Fibroblast of pulmonary artery (primary cell): ENCODE measurements at regions not wholly inside any gene's neighbourhood (a gene's known extent, or its start where the extent isn't known, plus 50 kb on each side); places are given as distances from the start of the nearest gene placed in this dataset.
"Not testable (repeated sequence)": the region's sequence is repeated elsewhere in the genome, so short reads cannot be mapped to it uniquely, and the experiment has no call there.

Experiments used
- DNase-seq: peaks from one replicate; pipeline ENCODE4 v3.0.0-alpha.2; 2010; ENCODE audit warnings: low read depth
- H3K4me3 ChIP-seq: replicated peaks from 2 replicates; pipeline ENCODE4 v1.5.1; 2011; ENCODE audit warnings: low read depth, mild to moderate bottlenecking, control low read depth, low read length, moderate library complexity
- CTCF ChIP-seq: IDR thresholded peaks from 2 replicates; pipeline ENCODE4 v1.5.1; 2011; ENCODE audit warnings: mild to moderate bottlenecking, control low read depth, low read length, inconsistent platforms; ENCODE audit errors: missing control alignments

GRCh38 chr17:37859451-37859850 lies 64.8 kb upstream of the TBC1D3K start:
- H3K4me3 ChIP-seq = no peak overlapping the region
- no peak for TF ChIP-seq CTCF
- DNase-seq = no peak

GRCh38 chr17:37858391-37858790 lies 65.8 kb upstream of the TBC1D3K start:
- DNase-seq, H3K4me3 ChIP-seq: not testable (repeated sequence)

GRCh38 chr17:37856245-37856644 lies 68.0 kb upstream of the TBC1D3K start:
- H3K4me3 ChIP-seq = no peak overlapping the region
- no peak for TF ChIP-seq CTCF
- DNase-seq = no peak

GRCh38 chr17:37849617-37849972 lies 74.6 kb upstream of the TBC1D3K start:
- H3K4me3 ChIP-seq = no peak overlapping the region
- DNase-seq = no peak
- no peak for TF ChIP-seq CTCF

GRCh38 chr17:37848690-37849616 lies 75.3 kb upstream of the TBC1D3K start:
- DNase-seq = peak; percentile 53
- no peak for TF ChIP-seq CTCF
- no peak overlapping the region for H3K4me3 ChIP-seq

GRCh38 chr17:37847811-37848331 lies 76.3 kb upstream of the TBC1D3K start:
- no peak for TF ChIP-seq CTCF
- DNase-seq = no peak

GRCh38 chr17:37847102-37847501 lies 77.1 kb upstream of the TBC1D3K start:
- no peak for DNase-seq
- H3K4me3 ChIP-seq = no peak overlapping the region
- no peak for TF ChIP-seq CTCF

More at GRCh38 chr17:37847811-37848331, 76.3 kb upstream of the TBC1D3K start:
- H3K4me3 ChIP-seq = no peak overlapping the region
